HCT116 (cell line): ENCODE measurements at regions not wholly inside any gene's neighbourhood (a gene's known extent, or its start where the extent isn't known, plus 50 kb on each side); places are given as distances from the start of the nearest gene placed in this dataset.

ENCODE experiments used
- ATAC-seq: fragments of 200-7000 bp; cut with Tn5 transposase; 2 replicates; pipeline ENCODE4 v1.9.1; 2020; ENCODE audit warnings: mild to moderate bottlenecking, moderate library complexity
- BruUV-seq: library from RNA; stranded (reverse); fragments of 400-500 nt; replicated peaks from 2 replicates; lab custom pipeline; 2021; lab: Mats Ljungman, UMichigan
- CTCF ChIA-PET: fragments of 300-600 bp; sonication (Branson Sonifier 250); formaldehyde crosslinking; loops from one replicate; lab custom pipeline; 2021; ENCODE audit warnings: antibody characterized with exemption; lab: Charles Lee
- POLR2A ChIA-PET: fragments of 300-600, 350-600 bp; sonication (Branson Sonifier 250); formaldehyde crosslinking; loops from one replicate; lab custom pipeline; 2021; ENCODE audit warnings: antibody characterized with exemption; lab: Charles Lee
- RAD21 ChIA-PET, 2 experiments: fragments of 300-600 bp; sonication (Branson Sonifier 250); formaldehyde crosslinking; loops; one replicate each; lab custom pipeline; 2023; ENCODE audit warnings: low total read pairs in 2 of 2; ENCODE audit not compliant: uncharacterized antibody in 2 of 2, unreplicated experiment in 2 of 2, low non-redundant PET in 1 of 2; lab: Charles Lee
- DNase-seq: peaks from one replicate; pipeline ENCODE4 v3.0.0-alpha.2; 2010; ENCODE audit warnings: low read depth, low spot score
- H2AFZ ChIP-seq: fragments of 200-600 bp; shearing (Covaris generic), sonication (generic); 2 replicates; pipeline ENCODE4 v1.6.1; 2017; ENCODE audit warnings: low read depth, mixed run types, mixed read lengths, antibody characterized with exemption, low read length; ENCODE audit not compliant: poor library complexity, severe bottlenecking
- H3K27ac ChIP-seq: 2 replicates; pipeline ENCODE4 v1.5.1; 2012; ENCODE audit warnings: low read depth, low read length
- H3K27me3 ChIP-seq: fragments of 200-600 bp; sonication (generic); 2 replicates; pipeline ENCODE4 v1.6.1; 2016; ENCODE audit warnings: mixed run types, low read length, mixed read lengths; ENCODE audit not compliant: insufficient read depth
- H3K36me3 ChIP-seq, 2 experiments: fragments of 200-500 bp in 1 of 2; fragments of 200-600 bp in 1 of 2; sonication (Bioruptor generic) in 1 of 2; sonication (generic) in 1 of 2; 2 replicates each; pipeline versions ENCODE4 v1.5.1 to v1.6.1; 2014 to 2016; ENCODE audit warnings: low read length in 2 of 2, inconsistent platforms in 1 of 2, mixed read lengths in 1 of 2, mixed run types in 1 of 2; ENCODE audit not compliant: insufficient read depth in 2 of 2, control insufficient read depth in 1 of 2
- H3K4me1 ChIP-seq, 2 experiments: fragments of 200-600 bp in 1 of 2; sonication (generic) in 1 of 2; 2 replicates each; pipeline versions ENCODE4 v1.5.1 to v1.6.1; 2012 to 2017; ENCODE audit warnings: low read length in 2 of 2, inconsistent platforms in 1 of 2, mild to moderate bottlenecking in 1 of 2, mixed read lengths in 1 of 2, mixed run types in 1 of 2, moderate library complexity in 1 of 2; ENCODE audit not compliant: insufficient read depth in 2 of 2, control insufficient read depth in 1 of 2
- H3K4me2 ChIP-seq: fragments of 200-600 bp; sonication (generic); 2 replicates; pipeline ENCODE4 v1.6.1; 2017; ENCODE audit warnings: mixed run types, low read length, mixed read lengths
- H3K4me3 ChIP-seq, 2 experiments: fragments of 200-600 bp in 1 of 2; sonication (generic) in 1 of 2; replicated peaks in 1 of 2; 2 replicates each; pipeline ENCODE4 v1.5.1; 2011 to 2016; ENCODE audit warnings: low read length in 2 of 2, control low read depth in 1 of 2, low read depth in 1 of 2, mild to moderate bottlenecking in 1 of 2, mixed read lengths in 1 of 2, mixed run types in 1 of 2
- H3K79me2 ChIP-seq: fragments of 200-600 bp; sonication (generic); 2 replicates; pipeline ENCODE4 v1.6.1; 2017; ENCODE audit warnings: mild to moderate bottlenecking, mixed run types, low read length, moderate library complexity, mixed read lengths; ENCODE audit not compliant: insufficient read depth
- H3K9ac ChIP-seq: fragments of 200-600 bp; sonication (generic); 2 replicates; pipeline ENCODE4 v1.6.1; 2016; ENCODE audit warnings: low read length, mixed read lengths
- H3K9me2 ChIP-seq: fragments of 200-600 bp; sonication (generic), shearing (Covaris generic); 2 replicates; pipeline ENCODE4 v1.6.1; 2017; ENCODE audit warnings: mixed run types, mild to moderate bottlenecking, moderate library complexity; ENCODE audit not compliant: insufficient read depth
- H3K9me3 ChIP-seq, 2 experiments: fragments of 200-500 bp in 1 of 2; fragments of 200-600 bp in 1 of 2; sonication (Bioruptor generic) in 1 of 2; sonication (generic) in 1 of 2; 2 replicates each; pipeline ENCODE4 v1.6.1; 2014 to 2017; ENCODE audit warnings: low read length in 2 of 2, mixed read lengths in 2 of 2, inconsistent platforms in 1 of 2, low read depth in 1 of 2, mild to moderate bottlenecking in 1 of 2, mixed run types in 1 of 2, moderate library complexity in 1 of 2; ENCODE audit not compliant: control insufficient read depth in 1 of 2, insufficient read depth in 1 of 2
- H4K20me1 ChIP-seq: fragments of 200-600 bp; sonication (generic), shearing (Covaris generic); 2 replicates; pipeline ENCODE4 v1.6.1; 2017; ENCODE audit warnings: mixed run types, mild to moderate bottlenecking, moderate library complexity; ENCODE audit not compliant: insufficient read depth
- CBX3 ChIP-seq: IDR thresholded peaks from 2 replicates; pipeline ENCODE4 v1.6.1; 2012; ENCODE audit warnings: low read depth
- ELF1 ChIP-seq: IDR thresholded peaks from 2 replicates; pipeline ENCODE4 v1.6.1; 2012; ENCODE audit warnings: low read depth, borderline replicate concordance
- FOSL1 ChIP-seq: IDR thresholded peaks from 2 replicates; pipeline ENCODE4 v1.6.1; 2012; ENCODE audit warnings: low read depth
- JUND ChIP-seq: IDR thresholded peaks from 2 replicates; pipeline ENCODE4 v1.6.1; 2012
- POLR2A ChIP-seq: IDR thresholded peaks from 2 replicates; pipeline ENCODE4 v1.7.0; 2011; ENCODE audit warnings: borderline replicate concordance; ENCODE audit not compliant: insufficient read depth, insufficient read length; ENCODE audit errors: extremely low read depth
- SIN3A ChIP-seq: IDR thresholded peaks from 2 replicates; pipeline ENCODE4 v1.6.1; 2012; ENCODE audit warnings: low read depth
- SP1 ChIP-seq: IDR thresholded peaks from 2 replicates; pipeline ENCODE4 v1.6.1; 2012; ENCODE audit warnings: low read depth
- SRF ChIP-seq: IDR thresholded peaks from 2 replicates; pipeline ENCODE4 v1.6.1; 2012; ENCODE audit warnings: low read depth
- YY1 ChIP-seq: IDR thresholded peaks from 2 replicates; pipeline ENCODE4 v1.6.1; 2011; ENCODE audit warnings: low read length, low read depth, moderate library complexity, mild to moderate bottlenecking; ENCODE audit not compliant: insufficient replicate concordance; ENCODE audit errors: extremely low read depth
- ZFX ChIP-seq: fragments of 450-650 bp; IDR thresholded peaks from 2 replicates; pipeline ENCODE4 v1.6.1; 2017
- ZNF274 ChIP-seq: fragments of 200-500 bp; sonication (Bioruptor generic); IDR thresholded peaks from 2 replicates; pipeline ENCODE4 v1.6.1; 2014; ENCODE audit warnings: mild to moderate bottlenecking, low read depth, low read length, inconsistent platforms
- intact Hi-C: fragments of 100-400 bp; cut with micrococcal nuclease; formaldehyde crosslinking; loops from 2 replicates; pipeline ENCODE4 v1.10.0; 2022
- TF ChIP-seq, protein P1 (sequence below): IDR thresholded peaks from 2 replicates; pipeline ENCODE4 v1.6.1; 2012
- TF ChIP-seq, protein P2 (sequence below): IDR thresholded peaks from 2 replicates; pipeline ENCODE4 v1.6.1; 2011; ENCODE audit warnings: mild to moderate bottlenecking, low read length, moderate library complexity; ENCODE audit not compliant: insufficient replicate concordance; ENCODE audit errors: extremely low read depth
- TF ChIP-seq, protein P3 (sequence below): IDR thresholded peaks from 2 replicates; pipeline ENCODE4 v1.6.1; 2012; ENCODE audit warnings: low read depth
- TF ChIP-seq, protein P4 (sequence below): IDR thresholded peaks from 2 replicates; pipeline ENCODE4 v1.6.1; 2012

DNA sequence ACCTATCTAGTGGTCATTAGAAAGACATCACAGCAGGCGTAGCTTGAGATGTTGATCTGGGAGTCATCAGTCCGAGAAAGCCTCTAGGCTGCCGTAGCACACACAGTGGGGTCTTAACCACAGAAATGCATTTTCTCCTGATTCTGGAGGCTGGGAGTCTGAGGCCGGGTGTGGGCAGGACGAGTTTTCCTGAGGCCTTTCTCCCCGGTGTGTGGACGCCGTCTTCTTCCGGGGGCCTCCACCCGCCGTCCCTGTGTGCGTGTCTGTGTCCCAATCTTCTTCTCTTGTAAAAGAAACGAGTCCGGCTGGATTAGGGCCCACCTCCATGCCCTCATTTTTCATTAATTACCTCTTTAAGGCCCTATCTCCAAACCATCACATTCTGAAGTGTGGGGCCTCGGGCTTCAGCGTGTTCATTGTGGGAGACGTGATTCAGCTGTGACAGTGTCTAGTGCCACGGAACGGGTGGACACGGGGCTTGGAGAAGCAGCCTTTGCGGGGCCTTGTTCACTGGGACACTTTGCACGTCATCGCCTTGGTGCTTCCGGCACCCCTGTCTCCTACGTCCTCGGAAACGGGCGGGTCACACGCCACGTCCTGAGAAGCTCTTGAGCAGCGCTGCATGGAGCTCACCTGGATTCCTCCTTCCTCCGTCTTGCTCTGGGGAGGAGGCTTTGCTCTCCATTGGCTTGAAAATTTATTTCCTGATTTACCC is 208.9 kb upstream of the SOX1 start:
- POLR2A ChIA-PET, result no interaction called here
- BruUV-seq, result no TSS peak
- Histone ChIP-seq H2AFZ (no peak overlapping the region), H3K27ac (no peak overlapping the region), H3K4me3 (no peak overlapping the region), H3K36me3 (no peaks in the 10 kb centered on the region), H4K20me1 (no peaks in the 10 kb centered on the region), H3K79me2 (no peaks in the 10 kb centered on the region), H3K4me1 (no peaks in the 10 kb centered on the region), H3K9ac (no peak overlapping the region), H3K27me3 (no peaks in the 10 kb centered on the region), H3K9me3 (no peaks in the 10 kb centered on the region), H3K4me2 (no peak overlapping the region), H3K9me2 (no peaks in the 10 kb centered on the region)
- no peak for TF ChIP-seq SRF
- no peak for TF ChIP-seq CBX3
- no peak for ATAC-seq
- RAD21 ChIA-PET, result no interaction called here
- no peak for DNase-seq
- intact Hi-C loops, result no loop called here
- CTCF ChIA-PET, result no interaction called here

DNA sequence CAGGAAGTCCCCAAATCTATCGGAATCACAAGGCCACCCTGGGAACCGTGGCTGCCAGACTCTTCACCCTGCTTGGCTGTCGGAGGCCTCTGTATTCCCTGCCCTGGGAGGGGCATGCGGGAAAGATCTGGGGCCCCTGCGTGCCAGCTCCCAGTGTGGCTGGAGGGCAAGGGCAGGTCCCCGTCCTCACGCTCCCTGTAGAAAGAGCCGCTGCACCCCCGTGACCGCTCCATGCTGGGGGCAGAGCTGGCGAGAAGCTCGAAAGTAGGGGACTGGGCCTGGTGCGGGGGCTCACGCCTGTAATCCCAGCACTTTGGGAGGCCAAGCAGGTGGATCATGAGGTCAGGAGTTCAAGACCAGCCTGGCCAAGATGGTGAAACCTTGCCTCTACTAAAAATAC is 208.4 kb upstream of the SOX1 start:
- H4K20me1 ChIP-seq, result no peaks in the 10 kb centered on the region
- ChIA-PET RAD21 (interaction anchor here in 1 of 2 experiments (0.7 kb wide), 1 partner anchor 33 kb away, joined by 3 read pairs; no protein-coding TSS in a partner anchor), POLR2A (no interaction called here), CTCF (no interaction called here)
- H3K9me3 ChIP-seq, result no peaks in the 10 kb centered on the region
- no peaks in the 10 kb centered on the region for H3K27me3 ChIP-seq
- H3K4me3 ChIP-seq, result no peak overlapping the region
- no peak for DNase-seq
- no peak overlapping the region for H2AFZ ChIP-seq
- no peak for ATAC-seq
- BruUV-seq, result no TSS peak
- H3K9ac ChIP-seq, result no peak overlapping the region
- no peaks in the 10 kb centered on the region for H3K79me2 ChIP-seq
- no peaks in the 10 kb centered on the region for H3K4me1 ChIP-seq
- intact Hi-C loops, result no loop called here
- no peaks in the 10 kb centered on the region for H3K9me2 ChIP-seq
- no peak overlapping the region for H3K4me2 ChIP-seq
- no peak overlapping the region for H3K27ac ChIP-seq
- H3K36me3 ChIP-seq, result no peaks in the 10 kb centered on the region
- TF ChIP-seq ZFX (no peak), SIN3A (no peak), ZNF274 (no peak), JUND (no peak), YY1 (no peak), FOSL1 (no peak), ELF1 (no peak), POLR2A (no peak), SP1 (no peak), SRF (no peak), CBX3 (no peak)
- TF ChIP-seq, protein P1, sequence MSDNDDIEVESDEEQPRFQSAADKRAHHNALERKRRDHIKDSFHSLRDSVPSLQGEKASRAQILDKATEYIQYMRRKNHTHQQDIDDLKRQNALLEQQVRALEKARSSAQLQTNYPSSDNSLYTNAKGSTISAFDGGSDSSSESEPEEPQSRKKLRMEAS, result no peak
- TF ChIP-seq, protein P2, sequence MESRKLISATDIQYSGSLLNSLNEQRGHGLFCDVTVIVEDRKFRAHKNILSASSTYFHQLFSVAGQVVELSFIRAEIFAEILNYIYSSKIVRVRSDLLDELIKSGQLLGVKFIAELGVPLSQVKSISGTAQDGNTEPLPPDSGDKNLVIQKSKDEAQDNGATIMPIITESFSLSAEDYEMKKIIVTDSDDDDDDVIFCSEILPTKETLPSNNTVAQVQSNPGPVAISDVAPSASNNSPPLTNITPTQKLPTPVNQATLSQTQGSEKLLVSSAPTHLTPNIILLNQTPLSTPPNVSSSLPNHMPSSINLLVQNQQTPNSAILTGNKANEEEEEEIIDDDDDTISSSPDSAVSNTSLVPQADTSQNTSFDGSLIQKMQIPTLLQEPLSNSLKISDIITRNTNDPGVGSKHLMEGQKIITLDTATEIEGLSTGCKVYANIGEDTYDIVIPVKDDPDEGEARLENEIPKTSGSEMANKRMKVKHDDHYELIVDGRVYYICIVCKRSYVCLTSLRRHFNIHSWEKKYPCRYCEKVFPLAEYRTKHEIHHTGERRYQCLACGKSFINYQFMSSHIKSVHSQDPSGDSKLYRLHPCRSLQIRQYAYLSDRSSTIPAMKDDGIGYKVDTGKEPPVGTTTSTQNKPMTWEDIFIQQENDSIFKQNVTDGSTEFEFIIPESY, result no peak
- TF ChIP-seq, protein P3, sequence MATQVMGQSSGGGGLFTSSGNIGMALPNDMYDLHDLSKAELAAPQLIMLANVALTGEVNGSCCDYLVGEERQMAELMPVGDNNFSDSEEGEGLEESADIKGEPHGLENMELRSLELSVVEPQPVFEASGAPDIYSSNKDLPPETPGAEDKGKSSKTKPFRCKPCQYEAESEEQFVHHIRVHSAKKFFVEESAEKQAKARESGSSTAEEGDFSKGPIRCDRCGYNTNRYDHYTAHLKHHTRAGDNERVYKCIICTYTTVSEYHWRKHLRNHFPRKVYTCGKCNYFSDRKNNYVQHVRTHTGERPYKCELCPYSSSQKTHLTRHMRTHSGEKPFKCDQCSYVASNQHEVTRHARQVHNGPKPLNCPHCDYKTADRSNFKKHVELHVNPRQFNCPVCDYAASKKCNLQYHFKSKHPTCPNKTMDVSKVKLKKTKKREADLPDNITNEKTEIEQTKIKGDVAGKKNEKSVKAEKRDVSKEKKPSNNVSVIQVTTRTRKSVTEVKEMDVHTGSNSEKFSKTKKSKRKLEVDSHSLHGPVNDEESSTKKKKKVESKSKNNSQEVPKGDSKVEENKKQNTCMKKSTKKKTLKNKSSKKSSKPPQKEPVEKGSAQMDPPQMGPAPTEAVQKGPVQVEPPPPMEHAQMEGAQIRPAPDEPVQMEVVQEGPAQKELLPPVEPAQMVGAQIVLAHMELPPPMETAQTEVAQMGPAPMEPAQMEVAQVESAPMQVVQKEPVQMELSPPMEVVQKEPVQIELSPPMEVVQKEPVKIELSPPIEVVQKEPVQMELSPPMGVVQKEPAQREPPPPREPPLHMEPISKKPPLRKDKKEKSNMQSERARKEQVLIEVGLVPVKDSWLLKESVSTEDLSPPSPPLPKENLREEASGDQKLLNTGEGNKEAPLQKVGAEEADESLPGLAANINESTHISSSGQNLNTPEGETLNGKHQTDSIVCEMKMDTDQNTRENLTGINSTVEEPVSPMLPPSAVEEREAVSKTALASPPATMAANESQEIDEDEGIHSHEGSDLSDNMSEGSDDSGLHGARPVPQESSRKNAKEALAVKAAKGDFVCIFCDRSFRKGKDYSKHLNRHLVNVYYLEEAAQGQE, result no peak
- TF ChIP-seq, protein P4, sequence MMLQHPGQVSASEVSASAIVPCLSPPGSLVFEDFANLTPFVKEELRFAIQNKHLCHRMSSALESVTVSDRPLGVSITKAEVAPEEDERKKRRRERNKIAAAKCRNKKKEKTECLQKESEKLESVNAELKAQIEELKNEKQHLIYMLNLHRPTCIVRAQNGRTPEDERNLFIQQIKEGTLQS, result no peak
